Left cardiac atrium (tissue), 4 donors: ENCODE measurements at regions not wholly inside any gene's neighbourhood (a gene's known extent, or its start where the extent isn't known, plus 50 kb on each side); places are given as distances from the start of the nearest gene placed in this dataset.
A peak's percentile ranks its signal among the peaks of the same experiment; 100 is the strongest.
"Not testable (repeated sequence)": the region's sequence is repeated elsewhere in the genome, so short reads cannot be mapped to it uniquely, and the experiment has no call there.

Experiments used
- ATAC-seq, 2 donors: fragments of 200-7000 bp; cut with Tn5 transposase; one replicate each; pipeline ENCODE4 v1.9.1; 2020; ENCODE audit warnings: mild to moderate bottlenecking in 2 of 2, moderate library complexity in 2 of 2
- DNase-seq: peaks from one replicate; pipeline ENCODE4 v3.0.0-alpha.2; 2020
- intact Hi-C, 2 donors: fragments of 100-400 bp; cut with DNase I; formaldehyde crosslinking; loops; one replicate each; pipeline versions ENCODE4 v1.14.1 to v1.15.1; 2022 to 2023
- donor health status: DM: no; HTN: yes; CAD: no.
- donor health status: DM: no; HTN: yes; CAD: no; lungs with severe emphysema.
- donor health status: DM: yes; HTN: yes; CAD: no.
- donor health status: Dilated cardiomyopathy.

DNA sequence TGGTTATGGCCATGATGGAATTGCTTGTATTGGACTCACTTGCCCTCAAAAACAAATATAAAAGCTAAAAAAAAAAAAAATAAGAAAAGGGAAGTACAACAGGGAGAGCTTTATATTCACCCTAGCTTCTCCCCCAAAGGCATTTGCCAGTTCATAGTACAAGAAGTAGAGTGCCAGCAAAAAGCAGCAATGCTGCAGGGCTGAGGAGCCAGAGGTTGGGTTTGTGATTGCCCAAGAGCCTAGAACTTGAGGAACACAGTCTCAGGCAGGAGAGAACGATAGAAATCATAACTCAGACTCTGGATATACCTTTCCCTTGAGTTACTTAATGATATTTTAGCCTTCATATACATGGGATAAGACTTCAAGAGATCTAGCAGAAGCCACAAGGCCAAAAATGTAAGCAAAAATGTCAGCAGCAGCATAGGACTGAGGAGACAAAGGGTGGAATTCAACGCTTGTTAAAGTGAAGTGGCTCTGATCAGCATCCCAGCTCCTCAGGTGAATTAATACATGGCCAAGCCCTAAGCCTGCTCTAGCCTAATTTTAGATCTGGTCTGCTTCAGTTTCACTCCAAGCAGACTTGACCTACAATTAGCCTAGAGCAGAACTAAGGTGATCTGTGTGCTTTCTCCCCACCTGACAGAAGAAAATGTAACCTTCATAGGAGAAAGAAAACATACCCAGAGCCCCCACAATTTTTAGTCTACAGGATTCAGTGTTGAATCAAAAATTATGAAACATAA is 172.8 kb upstream of the PLGLB1 start:
- intact Hi-C loops, DNase-seq, ATAC-seq: not testable (repeated sequence)

DNA sequence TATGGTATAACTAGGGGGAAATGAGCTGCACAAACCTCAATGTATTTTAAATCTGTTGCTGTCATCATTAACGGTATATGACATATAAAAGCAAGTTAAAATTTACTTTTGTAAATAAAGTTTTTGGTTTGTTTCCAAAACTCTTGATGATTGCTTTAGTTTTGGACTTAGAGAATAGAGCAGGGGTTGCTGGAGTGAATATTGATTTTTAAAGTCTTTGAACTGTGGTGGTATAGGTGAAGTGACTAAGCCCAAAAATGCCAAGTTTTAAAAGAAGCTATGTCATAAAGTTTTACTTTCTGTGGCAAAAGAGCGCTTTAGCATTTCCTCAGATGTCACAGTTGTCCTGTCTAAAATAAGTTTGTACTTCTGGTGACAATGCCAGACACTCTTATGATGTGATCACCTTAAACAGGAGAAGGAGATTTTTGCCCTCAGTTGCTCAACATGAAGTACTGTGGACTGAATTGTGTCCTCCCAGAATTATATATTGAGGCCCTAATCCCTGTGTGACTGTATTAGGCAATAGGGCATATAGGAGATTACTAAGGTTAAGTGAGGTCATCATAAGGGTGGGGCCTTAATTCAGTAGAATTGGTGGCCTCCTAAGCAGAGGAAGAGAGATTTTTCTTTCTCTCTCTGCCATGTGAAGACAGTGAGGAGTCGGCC is 175.2 kb upstream of the PLGLB1 start:
- intact Hi-C loops, ATAC-seq, DNase-seq: not testable (repeated sequence)

GRCh38 chr2:87198422-87198821 is 176.8 kb upstream of the PLGLB1 start:
- intact Hi-C loops, ATAC-seq, DNase-seq: not testable (repeated sequence)

GRCh38 chr2:87199228-87199627 is 177.6 kb upstream of the PLGLB1 start:
- ATAC-seq, intact Hi-C loops, DNase-seq: not testable (repeated sequence)

- ATAC-seq, DNase-seq, intact Hi-C loops: not testable (repeated sequence)
Observed at GRCh38 chr2:87204569-87205147, 183.0 kb upstream of the PLGLB1 start.

GRCh38 chr2:87212938-87213337 is 191.3 kb upstream of the PLGLB1 start:
- ATAC-seq, intact Hi-C loops, DNase-seq: not testable (repeated sequence)

- intact Hi-C loops, DNase-seq: not testable (repeated sequence)
- peak in 1 of 2 donors; percentile 25 for ATAC-seq
Observed at GRCh38 chr2:87217005-87217404, 195.4 kb upstream of the PLGLB1 start.

GRCh38 chr2:87217741-87218410 is 196.2 kb upstream of the PLGLB1 start:
- ATAC-seq (peak; percentile 71 to 77), DNase-seq (peak; percentile 19)
- intact Hi-C loops = not testable (repeated sequence)

- intact Hi-C loops, DNase-seq, ATAC-seq: not testable (repeated sequence)
Observed at GRCh38 chr2:87220651-87221050, 199.0 kb upstream of the PLGLB1 start.

DNA sequence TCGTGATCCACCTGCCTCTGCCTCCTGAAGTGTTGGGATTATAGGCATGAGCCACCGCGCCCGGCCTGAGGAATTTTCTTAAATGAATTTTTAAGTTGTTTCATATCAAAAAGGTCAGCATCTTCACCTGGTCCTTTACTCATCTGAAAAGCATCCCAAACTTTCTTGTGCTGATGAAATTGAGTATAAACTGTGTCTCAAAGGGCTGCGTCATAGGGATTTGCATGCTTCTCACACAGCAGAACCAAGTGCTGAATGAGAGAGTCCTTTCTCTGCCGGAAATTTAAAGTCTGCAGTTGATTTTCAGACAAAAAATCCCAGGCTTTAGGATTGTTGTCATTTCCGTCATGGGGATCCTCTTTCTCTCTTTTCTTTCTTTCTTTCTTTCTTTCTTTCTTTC is 200.5 kb upstream of the PLGLB1 start:
- ATAC-seq = peak in 1 of 2 donors; percentile 58
- DNase-seq, intact Hi-C loops: not testable (repeated sequence)

DNA sequence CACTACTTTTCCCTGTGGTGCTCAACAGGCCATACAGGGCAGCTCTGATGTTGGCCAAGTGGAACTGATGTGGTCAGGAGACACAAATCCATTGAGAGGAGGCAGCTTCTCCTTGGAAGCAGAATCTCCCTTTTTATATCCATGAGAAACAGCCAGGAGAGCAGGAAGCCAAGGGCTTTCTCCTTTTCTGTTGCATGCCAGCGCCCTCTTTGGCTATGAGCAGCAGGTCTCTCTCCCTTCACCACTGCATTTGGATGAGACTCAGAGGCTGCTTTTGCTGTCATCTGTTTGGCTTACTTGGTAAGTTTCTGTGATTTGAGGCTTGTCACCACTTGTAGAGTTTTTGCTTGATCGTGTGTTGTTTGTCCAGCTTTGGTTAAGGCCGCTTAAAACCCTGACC is 202.2 kb upstream of the PLGLB1 start:
- intact Hi-C loops = not testable (repeated sequence)

GRCh38 chr2:87229091-87229689 is 207.5 kb upstream of the PLGLB1 start:
- intact Hi-C loops, DNase-seq: not testable (repeated sequence)
- ATAC-seq = peak; percentile 86 to 94

More for the DNA sequence above, 202.2 kb upstream of the PLGLB1 start:
- ATAC-seq, DNase-seq: not testable (repeated sequence)

DNA sequence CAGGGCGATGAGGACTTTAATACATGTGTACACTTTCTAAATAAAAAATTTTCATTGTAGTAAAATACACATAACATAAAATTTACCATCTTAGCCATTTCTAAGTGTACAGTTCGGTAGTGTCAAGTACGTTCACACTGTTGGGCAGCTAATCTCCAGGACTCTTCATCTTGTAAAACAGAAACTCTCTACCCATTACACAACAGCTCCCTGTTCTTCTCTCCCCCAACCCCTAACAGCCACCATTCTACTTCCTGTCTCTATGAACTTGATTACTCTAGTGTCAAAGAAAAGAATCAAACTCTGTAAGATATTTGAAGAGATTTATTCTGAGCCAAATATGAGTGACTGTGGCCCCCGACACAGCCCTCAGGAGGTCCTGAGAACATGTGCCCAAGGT is 208.3 kb upstream of the PLGLB1 start:
- intact Hi-C loops, DNase-seq, ATAC-seq: not testable (repeated sequence)

DNA sequence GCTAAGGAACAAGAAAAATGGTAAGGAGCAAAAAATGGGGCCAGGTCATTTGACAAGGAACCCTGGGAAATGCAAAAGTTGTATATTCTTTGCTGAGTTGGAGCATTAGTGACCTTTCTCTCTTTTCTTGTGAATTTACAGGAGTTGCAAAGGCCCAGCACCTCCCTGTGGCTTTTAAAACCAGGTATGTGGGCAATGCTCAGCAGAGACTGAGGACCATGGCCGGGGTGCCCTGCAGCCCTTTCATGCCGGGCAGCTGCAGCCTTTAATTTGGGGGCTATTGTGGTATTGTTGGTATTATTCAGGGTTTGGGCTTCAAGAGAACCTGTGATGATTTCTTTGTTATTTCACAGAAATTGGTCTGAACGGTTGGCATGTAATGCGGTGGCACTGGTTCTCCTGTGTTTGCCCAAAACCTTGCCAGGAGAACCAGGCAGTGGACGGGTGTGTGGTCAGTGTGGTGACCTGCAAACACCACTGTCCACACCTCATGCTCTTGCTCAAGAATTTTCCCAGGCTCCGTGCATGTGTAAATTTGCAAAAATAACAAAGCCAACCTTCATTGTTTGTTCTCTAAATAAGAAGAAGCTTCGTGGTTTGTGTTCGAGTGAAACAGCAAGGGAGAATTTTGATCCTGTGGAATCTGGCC is 213.8 kb upstream of the PLGLB1 start:
- ATAC-seq, DNase-seq, intact Hi-C loops: not testable (repeated sequence)

- ATAC-seq, intact Hi-C loops, DNase-seq: not testable (repeated sequence)
Observed at GRCh38 chr2:87237570-87238336, 216.1 kb upstream of the PLGLB1 start.

DNA sequence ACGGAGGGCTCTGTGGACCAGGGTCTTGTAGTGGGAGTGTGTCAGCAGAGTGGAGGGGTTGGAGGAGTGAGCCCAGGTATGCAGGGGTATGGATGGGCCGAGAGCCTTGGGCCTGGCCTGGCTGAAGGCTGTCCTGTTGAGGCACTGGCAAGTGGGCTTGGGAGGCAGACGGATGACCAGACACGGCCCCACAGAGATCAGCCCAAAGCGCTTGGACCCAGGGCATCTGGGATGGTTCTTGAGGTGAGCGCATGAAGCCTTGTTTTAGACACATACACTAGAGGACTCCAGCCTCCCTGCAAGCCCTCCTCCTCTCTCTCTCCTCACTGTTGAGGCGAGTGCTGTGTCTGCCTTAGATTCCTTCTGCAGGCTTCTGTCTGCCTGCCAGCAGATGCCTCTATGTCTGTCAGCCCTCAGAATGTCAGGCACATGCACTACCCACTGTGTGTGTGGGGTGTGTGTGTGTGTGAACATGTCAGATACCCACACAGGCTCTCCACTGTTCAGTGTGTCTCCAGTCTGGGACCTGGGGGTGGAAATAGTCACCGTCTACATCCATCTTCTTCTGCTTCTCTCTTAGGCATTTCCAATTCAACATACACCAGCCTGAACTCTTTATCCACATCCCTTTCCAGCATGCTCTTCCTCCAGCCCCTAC is 218.0 kb upstream of the PLGLB1 start:
- peak; percentile 26 to 47 for ATAC-seq
- intact Hi-C loops, DNase-seq: not testable (repeated sequence)

GRCh38 chr2:87246066-87246717 is 224.5 kb upstream of the PLGLB1 start:
- ATAC-seq, intact Hi-C loops, DNase-seq: not testable (repeated sequence)
